OCI-LY7 (cell line): ENCODE measurements at regions not wholly inside any gene's neighbourhood (a gene's known extent, or its start where the extent isn't known, plus 50 kb on each side); places are given as distances from the start of the nearest gene placed in this dataset.

Source experiments
- CTCF ChIP-seq: fragments of 200-600 bp; sonication (generic); conservative IDR thresholded peaks from 2 replicates; pipeline ENCODE4 v1.5.1; 2014; ENCODE audit warnings: mild to moderate bottlenecking, antibody characterized with exemption, low read length, moderate library complexity, mixed read lengths
- EZH2phosphoT487 ChIP-seq: fragments of 200-600 bp; sonication (generic); IDR thresholded peaks from 2 replicates; pipeline ENCODE4 v1.6.1; 2018; ENCODE audit warnings: low read depth, borderline replicate concordance, mild to moderate bottlenecking, mixed run types, antibody characterized with exemption, low read length, moderate library complexity, mixed read lengths

- TF ChIP-seq CTCF (no peak), EZH2phosphoT487 (no peak)
Measured at GRCh38 chr15:36230776-36231175, 348.6 kb upstream of the CDIN1 start.
